NCI-H187 treated with DMSO at 0.1 percent for 48 hours (cell line): ENCODE measurements at regions not wholly inside any gene's neighbourhood (a gene's known extent, or its start where the extent isn't known, plus 50 kb on each side); places are given as distances from the start of the nearest gene placed in this dataset.

Experiments
- DNase-seq: peaks from one replicate; lab custom pipeline; 2025; lab: John Stamatoyannopoulos, UW

DNA sequence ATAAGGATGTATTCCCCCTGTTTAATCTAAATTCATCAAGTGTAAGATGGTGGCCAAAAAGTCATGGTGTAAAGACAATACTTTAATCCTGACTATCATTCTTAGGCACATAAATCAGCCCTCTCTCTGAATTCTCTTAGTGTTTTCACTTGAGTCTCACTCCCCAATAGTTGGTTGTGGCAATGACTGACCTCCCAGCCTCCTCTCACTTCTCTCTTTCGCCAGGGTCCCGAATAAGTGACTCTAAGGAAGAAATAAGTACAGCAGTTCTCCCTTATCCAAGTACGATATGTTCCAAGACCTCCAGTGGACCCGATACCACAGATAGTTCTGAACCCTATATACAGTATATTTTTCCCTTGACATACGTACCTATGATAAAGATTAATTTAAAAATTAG lies 335.3 kb downstream of the MAF start:
- DNase-seq, result no peak

DNA sequence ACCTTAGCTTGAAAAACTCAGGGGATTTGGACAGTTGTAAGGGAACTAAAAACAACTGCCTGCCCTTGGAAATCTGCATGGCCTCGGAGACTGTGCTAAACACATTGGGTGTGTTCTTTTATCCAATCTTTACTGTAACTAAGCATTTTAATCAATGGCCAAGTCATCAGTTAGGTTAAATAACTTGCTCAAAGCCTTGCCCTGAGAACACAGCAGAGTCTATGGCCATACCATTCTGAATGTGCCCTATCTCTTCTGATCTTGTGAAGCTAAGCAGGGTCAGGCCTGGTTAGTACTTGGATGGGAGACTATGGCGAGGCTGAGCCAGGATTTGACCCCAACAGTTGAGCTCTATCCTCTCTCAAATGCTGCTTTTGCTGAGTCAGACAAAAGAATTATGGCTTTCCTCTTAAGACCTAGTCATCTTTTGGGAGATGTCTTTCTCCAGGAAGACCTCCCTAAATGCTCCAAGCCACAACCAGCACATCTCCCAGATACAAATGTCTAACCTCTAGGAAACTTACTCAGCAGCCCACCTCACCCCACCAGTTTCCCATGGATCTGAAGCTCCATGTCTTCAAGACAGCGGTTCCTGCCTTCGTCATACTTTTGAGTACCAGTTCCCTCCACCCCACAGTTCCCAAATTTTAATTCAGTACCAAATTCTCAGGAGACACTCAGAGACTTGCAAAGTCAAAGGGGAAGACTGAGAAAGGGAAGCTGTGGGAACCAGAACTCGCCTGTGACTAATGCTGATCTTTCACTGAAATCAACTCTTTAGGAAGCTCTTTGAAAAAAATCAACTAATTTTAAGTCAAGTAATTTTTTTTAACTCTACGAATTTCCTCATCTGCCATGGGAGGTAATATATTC lies 336.1 kb downstream of the MAF start:
- DNase-seq, result no peak

DNA sequence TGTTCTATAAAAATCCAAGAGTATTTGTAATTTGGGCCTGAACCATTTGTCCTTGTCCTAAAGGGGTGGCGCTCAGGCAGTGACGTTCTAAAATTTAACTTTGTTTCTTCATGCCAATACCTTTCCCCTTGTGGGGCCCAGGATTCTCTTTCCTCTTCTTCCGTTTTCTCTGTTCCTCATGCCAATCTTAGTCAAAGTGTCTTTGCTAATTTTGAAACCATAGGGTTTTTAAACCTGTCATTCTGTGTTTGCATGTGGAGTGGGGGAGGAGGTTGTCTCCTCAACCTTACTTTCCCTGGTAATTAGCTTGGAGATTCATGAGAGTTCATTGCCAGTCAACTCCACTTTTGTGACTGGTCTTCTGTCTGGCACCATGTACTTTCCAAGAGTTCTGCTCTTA lies 337.1 kb downstream of the MAF start:
- no peak for DNase-seq
